HFFc6 (cell line): ENCODE measurements at regions not wholly inside any gene's neighbourhood (a gene's known extent, or its start where the extent isn't known, plus 50 kb on each side); places are given as distances from the start of the nearest gene placed in this dataset.

Source experiments
- DNase-seq: peaks from one replicate; pipeline ENCODE4 v3.0.0-alpha.2; 2018
- H3K27ac Mint-ChIP-seq: 2 replicates; pipeline ENCODE4 v1.8.0; 2020; ENCODE audit warnings: mild to moderate bottlenecking, mixed read lengths
- H3K27me3 Mint-ChIP-seq: 2 replicates; pipeline ENCODE4 v1.8.0; 2021; ENCODE audit warnings: mild to moderate bottlenecking, moderate library complexity, mixed read lengths; ENCODE audit not compliant: insufficient read depth
- H3K36me3 Mint-ChIP-seq: 2 replicates; pipeline ENCODE4 v1.8.0; 2021; ENCODE audit warnings: low read depth, mixed read lengths
- H3K4me1 Mint-ChIP-seq: 2 replicates; pipeline ENCODE4 v1.8.0; 2020; ENCODE audit warnings: low read depth, mixed read lengths
- H3K4me3 Mint-ChIP-seq: 2 replicates; pipeline ENCODE4 v1.8.0; 2020; ENCODE audit warnings: mild to moderate bottlenecking, moderate library complexity, mixed read lengths
- H3K9me3 Mint-ChIP-seq: 2 replicates; pipeline ENCODE4 v1.8.0; 2020; ENCODE audit warnings: mild to moderate bottlenecking, mixed read lengths
- TF ChIP-seq, protein P1 (sequence below): fragments of 200-600 bp; sonication (generic); IDR thresholded peaks from 2 replicates; pipeline ENCODE4 v1.5.0; 2021; ENCODE audit warnings: antibody characterized with exemption, mild to moderate bottlenecking

DNA sequence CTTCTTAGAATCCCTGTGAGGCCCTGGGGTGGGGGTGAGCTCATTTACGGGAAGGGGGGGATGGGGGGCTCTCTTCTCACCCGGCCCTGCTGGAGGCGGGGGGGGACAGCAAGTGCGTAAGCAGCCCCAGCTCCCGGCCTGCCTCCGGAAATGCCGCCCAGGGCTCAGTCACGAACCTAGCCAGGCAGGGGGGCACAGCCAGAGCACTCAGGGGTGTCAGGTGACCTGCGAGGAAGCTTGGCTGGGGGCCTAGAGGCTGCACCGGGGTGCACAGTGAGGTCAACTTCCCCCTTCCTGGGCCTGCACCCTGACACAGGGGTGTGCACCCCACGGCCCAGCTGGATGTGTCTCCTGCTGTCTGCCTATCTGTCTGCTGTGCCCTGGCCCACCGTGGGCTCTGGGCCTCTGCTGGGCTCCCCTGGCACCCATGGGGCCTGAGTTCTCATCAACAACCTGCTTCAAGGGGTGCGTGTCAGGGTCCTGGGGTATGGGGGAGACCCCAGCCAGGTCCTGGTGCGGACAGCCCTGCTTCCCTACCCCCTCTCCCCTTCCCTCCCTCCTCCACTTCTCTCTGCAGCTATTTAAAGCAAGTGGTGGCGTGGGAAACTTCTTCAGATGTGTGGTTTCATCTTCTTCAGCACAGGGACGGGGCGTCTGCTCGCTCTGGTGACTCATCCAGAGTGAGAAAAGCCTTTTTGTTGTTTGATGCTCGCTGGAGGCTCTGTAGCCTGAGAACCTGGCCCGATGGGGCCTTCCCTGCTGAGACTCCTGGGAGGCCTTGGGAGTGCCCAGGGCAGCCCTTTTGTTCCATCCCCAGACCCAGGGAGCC is 92.5 kb upstream of the RUNX3 start:
- H3K9me3 Mint-ChIP-seq: no peaks in the 10 kb centered on the region
- no peaks in the 10 kb centered on the region for H3K36me3 Mint-ChIP-seq
- DNase-seq: peak; percentile 92
- H3K4me3 Mint-ChIP-seq: peak overlapping the region; percentile 65
- no peaks in the 10 kb centered on the region; the same call in none of the 2 replicates for H3K27me3 Mint-ChIP-seq
- TF ChIP-seq, protein P1, sequence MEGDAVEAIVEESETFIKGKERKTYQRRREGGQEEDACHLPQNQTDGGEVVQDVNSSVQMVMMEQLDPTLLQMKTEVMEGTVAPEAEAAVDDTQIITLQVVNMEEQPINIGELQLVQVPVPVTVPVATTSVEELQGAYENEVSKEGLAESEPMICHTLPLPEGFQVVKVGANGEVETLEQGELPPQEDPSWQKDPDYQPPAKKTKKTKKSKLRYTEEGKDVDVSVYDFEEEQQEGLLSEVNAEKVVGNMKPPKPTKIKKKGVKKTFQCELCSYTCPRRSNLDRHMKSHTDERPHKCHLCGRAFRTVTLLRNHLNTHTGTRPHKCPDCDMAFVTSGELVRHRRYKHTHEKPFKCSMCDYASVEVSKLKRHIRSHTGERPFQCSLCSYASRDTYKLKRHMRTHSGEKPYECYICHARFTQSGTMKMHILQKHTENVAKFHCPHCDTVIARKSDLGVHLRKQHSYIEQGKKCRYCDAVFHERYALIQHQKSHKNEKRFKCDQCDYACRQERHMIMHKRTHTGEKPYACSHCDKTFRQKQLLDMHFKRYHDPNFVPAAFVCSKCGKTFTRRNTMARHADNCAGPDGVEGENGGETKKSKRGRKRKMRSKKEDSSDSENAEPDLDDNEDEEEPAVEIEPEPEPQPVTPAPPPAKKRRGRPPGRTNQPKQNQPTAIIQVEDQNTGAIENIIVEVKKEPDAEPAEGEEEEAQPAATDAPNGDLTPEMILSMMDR: no peak
- H3K27ac Mint-ChIP-seq: peak overlapping the region; percentile 91
- H3K4me1 Mint-ChIP-seq: peaks cover 21% of the 10 kb centered on the region

DNA sequence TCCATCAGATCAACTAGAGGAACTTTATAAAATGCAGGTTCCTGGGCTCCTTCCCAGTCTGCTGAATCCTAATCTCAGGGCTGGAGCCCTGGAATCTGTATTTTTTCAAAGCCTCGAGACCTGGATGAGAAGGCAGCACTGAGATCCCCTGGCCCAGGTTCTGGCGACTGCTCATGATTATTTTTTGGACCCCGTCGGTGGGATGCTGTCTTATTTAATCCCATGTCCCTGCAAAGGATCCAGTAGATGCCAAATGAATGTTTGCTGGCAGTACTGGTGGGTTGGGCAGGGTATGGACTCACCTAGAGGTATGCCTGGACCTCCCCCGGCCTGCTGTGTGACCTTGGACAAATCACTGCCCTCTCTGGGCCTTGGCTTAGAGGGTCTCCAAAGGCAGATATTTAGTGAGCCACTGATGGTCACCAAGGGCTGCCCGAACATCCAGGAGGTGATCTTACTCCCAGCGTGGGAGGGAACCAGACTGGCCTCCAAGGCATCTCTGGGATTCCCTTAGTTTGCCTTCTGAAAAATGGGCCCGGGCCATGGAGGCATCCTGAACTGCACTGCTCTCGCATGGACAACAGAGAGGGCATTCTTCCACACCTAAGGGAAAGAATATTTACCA is 91.6 kb upstream of the RUNX3 start:
- H3K27me3 Mint-ChIP-seq: no peaks in the 10 kb centered on the region; the same call in none of the 2 replicates
- H3K9me3 Mint-ChIP-seq: no peaks in the 10 kb centered on the region
- no peaks in the 10 kb centered on the region for H3K36me3 Mint-ChIP-seq
- H3K4me1 Mint-ChIP-seq: peaks cover 26% of the 10 kb centered on the region
- no peak overlapping the region for H3K27ac Mint-ChIP-seq
- TF ChIP-seq, protein P1: no peak
- H3K4me3 Mint-ChIP-seq: no peak overlapping the region
- DNase-seq: no peak

DNA sequence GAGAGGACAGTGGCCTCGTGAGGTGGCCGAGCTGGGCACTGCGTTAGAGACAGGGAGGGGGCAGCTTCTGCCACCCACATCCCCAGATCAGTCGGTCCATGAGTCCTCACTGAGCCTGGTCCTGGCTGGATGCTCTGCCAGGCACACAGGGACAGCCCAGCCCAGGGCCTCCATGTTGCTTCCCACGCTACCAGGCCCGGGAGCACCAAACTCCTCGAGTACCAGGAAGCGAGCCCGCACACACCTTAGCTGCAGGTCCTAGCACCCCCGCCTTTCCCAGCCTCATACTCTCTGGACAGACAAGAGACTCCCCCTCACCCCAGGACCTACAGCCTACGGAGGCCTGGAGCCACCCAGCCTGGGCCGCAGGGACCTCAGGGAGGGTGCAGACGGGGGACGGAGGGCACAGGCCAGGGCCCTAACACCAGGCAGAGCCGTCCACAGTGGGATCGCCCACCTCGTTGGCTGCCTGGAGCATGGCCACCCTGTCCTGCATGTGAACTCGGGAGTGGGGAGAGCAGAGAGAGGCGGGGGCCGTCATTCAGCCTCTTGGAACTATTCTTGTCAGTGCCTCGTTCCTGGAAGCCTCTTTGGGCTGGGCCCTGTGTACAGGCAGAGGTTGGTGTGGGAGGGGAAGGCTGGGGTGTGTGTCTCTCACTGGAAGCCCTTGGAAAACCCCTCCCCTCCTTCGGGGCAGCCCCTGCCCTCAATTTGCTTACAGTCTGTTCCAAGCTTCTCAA is 90.9 kb upstream of the RUNX3 start:
- no peaks in the 10 kb centered on the region for H3K36me3 Mint-ChIP-seq
- no peaks in the 10 kb centered on the region for H3K9me3 Mint-ChIP-seq
- H3K4me1 Mint-ChIP-seq: peaks cover 26% of the 10 kb centered on the region
- no peak for DNase-seq
- no peak overlapping the region; the same call in 1 of the 2 replicates for H3K27ac Mint-ChIP-seq
- H3K27me3 Mint-ChIP-seq: no peaks in the 10 kb centered on the region; the same call in 1 of the 2 replicates
- TF ChIP-seq, protein P1: no peak
- no peak overlapping the region for H3K4me3 Mint-ChIP-seq

DNA sequence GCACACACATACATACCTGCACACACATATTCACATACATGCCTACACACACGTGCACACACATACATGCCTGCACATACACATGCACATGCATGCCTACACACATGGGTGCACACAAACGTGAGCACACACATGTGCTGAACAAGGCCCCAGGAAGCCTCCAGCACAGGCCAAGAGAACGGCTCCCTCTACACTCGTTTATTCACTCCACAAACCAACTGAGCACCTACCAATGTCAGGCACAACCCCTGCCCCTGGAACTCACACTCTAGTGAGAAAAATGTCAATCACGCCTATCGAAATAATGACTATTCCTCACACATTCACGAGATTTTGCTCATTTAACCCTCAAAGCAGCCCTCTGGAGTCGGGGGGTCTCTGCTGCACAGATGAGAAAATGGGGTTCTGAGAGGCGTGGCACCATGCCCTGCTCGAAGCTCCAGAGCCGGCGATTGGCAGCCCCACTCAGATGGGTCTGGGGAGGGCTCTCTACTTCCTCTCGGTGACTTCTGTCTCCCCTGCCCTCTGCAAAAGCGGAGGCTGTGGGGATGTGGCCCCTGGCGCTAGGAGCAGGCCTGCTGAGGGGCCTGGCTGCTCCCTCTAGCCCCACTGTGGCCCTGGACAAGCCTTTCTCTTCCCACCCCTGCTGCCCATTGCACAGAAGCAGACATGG is 90.2 kb upstream of the RUNX3 start:
- H3K27me3 Mint-ChIP-seq: no peaks in the 10 kb centered on the region; the same call in 1 of the 2 replicates
- H3K36me3 Mint-ChIP-seq: no peaks in the 10 kb centered on the region
- no peak overlapping the region for H3K27ac Mint-ChIP-seq
- peaks cover 26% of the 10 kb centered on the region for H3K4me1 Mint-ChIP-seq
- DNase-seq: no peak
- no peaks in the 10 kb centered on the region for H3K9me3 Mint-ChIP-seq
- TF ChIP-seq, protein P1: no peak
- H3K4me3 Mint-ChIP-seq: no peak overlapping the region
